LNCAP (cell line): ENCODE measurements at regions not wholly inside any gene's neighbourhood (a gene's known extent, or its start where the extent isn't known, plus 50 kb on each side); places are given as distances from the start of the nearest gene placed in this dataset.

Experiments used
- TF ChIP-seq, protein P1 (sequence below): fragments of 450-650 bp; IDR thresholded peaks from 2 replicates; pipeline ENCODE4 v1.5.1; 2017; ENCODE audit warnings: mild to moderate bottlenecking

GRCh38 chr10:4475827-4476490 is 350.0 kb upstream of the AKR1E2 start:
- TF ChIP-seq, protein P1, sequence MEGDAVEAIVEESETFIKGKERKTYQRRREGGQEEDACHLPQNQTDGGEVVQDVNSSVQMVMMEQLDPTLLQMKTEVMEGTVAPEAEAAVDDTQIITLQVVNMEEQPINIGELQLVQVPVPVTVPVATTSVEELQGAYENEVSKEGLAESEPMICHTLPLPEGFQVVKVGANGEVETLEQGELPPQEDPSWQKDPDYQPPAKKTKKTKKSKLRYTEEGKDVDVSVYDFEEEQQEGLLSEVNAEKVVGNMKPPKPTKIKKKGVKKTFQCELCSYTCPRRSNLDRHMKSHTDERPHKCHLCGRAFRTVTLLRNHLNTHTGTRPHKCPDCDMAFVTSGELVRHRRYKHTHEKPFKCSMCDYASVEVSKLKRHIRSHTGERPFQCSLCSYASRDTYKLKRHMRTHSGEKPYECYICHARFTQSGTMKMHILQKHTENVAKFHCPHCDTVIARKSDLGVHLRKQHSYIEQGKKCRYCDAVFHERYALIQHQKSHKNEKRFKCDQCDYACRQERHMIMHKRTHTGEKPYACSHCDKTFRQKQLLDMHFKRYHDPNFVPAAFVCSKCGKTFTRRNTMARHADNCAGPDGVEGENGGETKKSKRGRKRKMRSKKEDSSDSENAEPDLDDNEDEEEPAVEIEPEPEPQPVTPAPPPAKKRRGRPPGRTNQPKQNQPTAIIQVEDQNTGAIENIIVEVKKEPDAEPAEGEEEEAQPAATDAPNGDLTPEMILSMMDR = no peak

DNA sequence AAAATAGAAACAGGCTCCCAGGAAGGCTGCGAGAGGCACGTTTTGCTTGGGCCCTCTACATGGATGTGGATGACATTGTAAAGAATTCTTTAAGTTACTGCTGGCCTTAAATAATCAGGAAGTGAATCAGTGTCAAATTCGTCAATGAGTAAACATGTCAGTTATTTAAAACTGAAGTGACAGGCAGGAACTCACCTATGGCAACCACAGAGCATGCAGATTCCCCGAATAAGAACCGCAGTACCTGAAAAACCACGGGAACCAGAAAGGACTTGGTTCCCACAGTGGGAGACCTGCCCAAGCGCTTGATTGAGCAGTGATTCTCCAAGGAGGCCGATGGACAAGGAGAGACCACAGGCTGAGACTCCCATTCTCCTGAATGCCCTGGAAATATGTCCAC is 351.2 kb upstream of the AKR1E2 start:
- TF ChIP-seq, protein P1 = no peak

DNA sequence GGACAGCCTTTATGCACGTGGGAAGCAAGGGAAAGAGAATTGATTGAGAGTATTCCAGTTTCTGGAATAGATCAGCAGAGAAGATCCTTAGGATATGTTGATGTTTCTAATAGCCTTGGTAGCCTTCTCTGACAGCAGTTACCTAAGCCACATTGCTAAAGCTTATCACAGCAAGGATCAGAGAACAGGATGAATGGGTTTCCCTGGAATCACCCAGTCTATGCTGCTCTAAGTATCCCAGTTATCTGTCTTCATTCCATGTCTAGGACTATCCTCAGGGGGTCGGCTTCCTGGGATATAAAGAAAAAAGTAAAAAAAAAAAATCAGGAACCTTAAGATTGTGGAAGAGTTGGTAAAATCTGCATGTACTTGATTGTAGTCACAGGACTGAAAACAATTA is 352.0 kb upstream of the AKR1E2 start:
- TF ChIP-seq, protein P1 = no peak

- TF ChIP-seq, protein P1 = no peak
Measured at GRCh38 chr10:4472190-4472904, 353.7 kb upstream of the AKR1E2 start.

DNA sequence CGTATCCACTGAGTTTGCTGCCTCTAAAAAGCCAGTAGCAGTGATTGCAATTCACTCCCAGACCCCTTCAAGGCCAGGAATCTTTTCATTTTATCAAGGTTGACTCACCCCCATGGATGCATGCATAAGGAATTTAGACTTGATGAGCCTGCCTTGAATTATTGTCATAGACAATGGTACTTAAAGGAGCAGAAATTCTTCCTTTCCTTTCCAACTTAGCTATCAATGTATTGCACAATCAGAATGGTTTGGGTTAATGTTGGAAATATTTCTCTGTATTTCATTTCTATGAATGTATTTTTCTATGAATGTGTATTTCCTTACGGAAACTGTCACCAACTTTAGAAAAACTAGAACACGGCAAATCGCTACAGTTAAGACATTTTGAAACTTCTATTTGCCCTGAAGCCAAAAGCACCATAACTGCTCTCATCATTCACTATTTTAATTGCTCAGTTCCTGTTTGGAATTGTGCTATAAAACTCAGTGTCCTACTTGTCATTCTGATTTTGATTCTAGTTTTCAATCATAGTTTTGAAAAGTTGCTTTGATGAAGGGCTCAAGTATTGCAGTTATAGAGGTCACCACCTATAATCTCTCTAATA is 355.7 kb upstream of the AKR1E2 start:
- TF ChIP-seq, protein P1 = no peak

- TF ChIP-seq, protein P1 = no peak
Measured at GRCh38 chr10:4467481-4467880, 358.5 kb upstream of the AKR1E2 start.

- TF ChIP-seq, protein P1 = no peak
Measured at GRCh38 chr10:4460267-4460666, 365.7 kb upstream of the AKR1E2 start.
